PC-9 (cell line): ENCODE measurements at regions not wholly inside any gene's neighbourhood (a gene's known extent, or its start where the extent isn't known, plus 50 kb on each side); places are given as distances from the start of the nearest gene placed in this dataset.
A peak's percentile ranks its signal among the peaks of the same experiment; 100 is the strongest.

Source experiments
- BruUV-seq: library from RNA; stranded (reverse); fragments of 400-500 nt; replicated peaks from 2 replicates; lab custom pipeline; 2021; lab: Mats Ljungman, UMichigan
- CTCF ChIA-PET: fragments of 300-600 bp; sonication (Branson Sonifier 250); formaldehyde crosslinking; loops from one replicate; lab custom pipeline; 2022; ENCODE audit warnings: antibody characterized with exemption; lab: Charles Lee
- POLR2A ChIA-PET: fragments of 300-600 bp; sonication (Branson Sonifier 250); formaldehyde crosslinking; loops from one replicate; lab custom pipeline; 2022; ENCODE audit warnings: antibody characterized with exemption; ENCODE audit not compliant: unreplicated experiment; lab: Charles Lee
- DNase-seq, 2 experiments: peaks; one replicate each; pipeline versions ENCODE4 v3.0.0 to v3.0.0-alpha.2; 2015 to 2022; ENCODE audit warnings: mixed read lengths in 1 of 2
- H2AFZ ChIP-seq: fragments of 200-600 bp; sonication (generic); 2 replicates; pipeline ENCODE4 v1.8.1; 2017; ENCODE audit warnings: antibody characterized with exemption
- H3F3A ChIP-seq: fragments of 200-600 bp; sonication (generic); 2 replicates; pipeline ENCODE4 v1.8.1; 2017; ENCODE audit warnings: antibody characterized with exemption, mild to moderate bottlenecking, low read depth; ENCODE audit not compliant: insufficient read depth
- H3K27ac ChIP-seq: fragments of 200-600 bp; sonication (generic); 2 replicates; pipeline ENCODE4 v1.6.1; 2016; ENCODE audit warnings: mixed run types
- H3K27me3 ChIP-seq: fragments of 200-600 bp; sonication (generic); 2 replicates; pipeline ENCODE4 v1.6.1; 2016; ENCODE audit warnings: low read depth, mixed run types; ENCODE audit not compliant: insufficient read depth
- H3K36me3 ChIP-seq: fragments of 200-600 bp; sonication (generic); 2 replicates; pipeline ENCODE4 v1.6.1; 2016; ENCODE audit warnings: low read depth, mixed run types
- H3K4me1 ChIP-seq: fragments of 200-600 bp; sonication (generic); replicated peaks from 2 replicates; pipeline ENCODE4 v1.6.1; 2016; ENCODE audit warnings: mixed run types; ENCODE audit not compliant: insufficient read depth
- H3K4me2 ChIP-seq: fragments of 200-600 bp; sonication (generic); 2 replicates; pipeline ENCODE4 v1.6.1; 2017; ENCODE audit warnings: mixed run types
- H3K4me3 ChIP-seq: fragments of 200-600 bp; sonication (generic); 2 replicates; pipeline ENCODE4 v1.6.1; 2016; ENCODE audit warnings: mixed run types
- H3K79me2 ChIP-seq: fragments of 200-600 bp; sonication (generic); 2 replicates; pipeline ENCODE4 v1.6.1; 2017; ENCODE audit warnings: low read depth, mixed run types
- H3K9me2 ChIP-seq: fragments of 200-600 bp; sonication (generic); 2 replicates; pipeline ENCODE4 v1.8.1; 2017; ENCODE audit warnings: mild to moderate bottlenecking; ENCODE audit not compliant: insufficient read depth
- H3K9me3 ChIP-seq: fragments of 200-600 bp; sonication (generic); 2 replicates; pipeline ENCODE4 v1.8.1; 2016; ENCODE audit warnings: low read depth; ENCODE audit not compliant: insufficient read depth
- H4K20me1 ChIP-seq: fragments of 200-600 bp; sonication (generic); 2 replicates; pipeline ENCODE4 v1.8.1; 2017; ENCODE audit not compliant: insufficient read depth
- CTCF ChIP-seq: fragments of 200-600 bp; sonication (generic); conservative IDR thresholded peaks from 2 replicates; pipeline ENCODE4 v1.6.1; 2017; ENCODE audit warnings: mixed run types, antibody characterized with exemption, mild to moderate bottlenecking, moderate library complexity
- EZH2 ChIP-seq: fragments of 200-600 bp; sonication (generic); IDR thresholded peaks from 2 replicates; pipeline ENCODE4 v1.8.0; 2017; ENCODE audit warnings: antibody characterized with exemption, low read depth
- intact Hi-C: fragments of 100-400 bp; cut with micrococcal nuclease; formaldehyde crosslinking; loops from one replicate; pipeline ENCODE4 v1.10.0; 2022; ENCODE audit not compliant: unreplicated experiment

GRCh38 chr3:96449803-96450202 is 364.6 kb upstream of the EPHA6 start:
- no peak for DNase-seq
- CTCF ChIA-PET = no interaction called here
- H4K20me1 ChIP-seq = no peaks in the 10 kb centered on the region
- no peak overlapping the region for H3K4me3 ChIP-seq
- POLR2A ChIA-PET = no interaction called here
- no peaks in the 10 kb centered on the region for H3K4me1 ChIP-seq
- H3K4me2 ChIP-seq = no peak overlapping the region
- no TSS peak for BruUV-seq
- TF ChIP-seq CTCF = no peak
- no peak for TF ChIP-seq EZH2
- H2AFZ ChIP-seq = peak overlapping the region; percentile 50; the same call in 1 of the 2 replicates
- H3K27me3 ChIP-seq = no peaks in the 10 kb centered on the region
- intact Hi-C loops = no loop called here
- no peaks in the 10 kb centered on the region for H3K79me2 ChIP-seq
- H3K9me2 ChIP-seq = no peaks in the 10 kb centered on the region
- H3K9me3 ChIP-seq = no peaks in the 10 kb centered on the region
- no peaks in the 10 kb centered on the region for H3F3A ChIP-seq
- no peaks in the 10 kb centered on the region for H3K36me3 ChIP-seq
- no peak overlapping the region for H3K27ac ChIP-seq

DNA sequence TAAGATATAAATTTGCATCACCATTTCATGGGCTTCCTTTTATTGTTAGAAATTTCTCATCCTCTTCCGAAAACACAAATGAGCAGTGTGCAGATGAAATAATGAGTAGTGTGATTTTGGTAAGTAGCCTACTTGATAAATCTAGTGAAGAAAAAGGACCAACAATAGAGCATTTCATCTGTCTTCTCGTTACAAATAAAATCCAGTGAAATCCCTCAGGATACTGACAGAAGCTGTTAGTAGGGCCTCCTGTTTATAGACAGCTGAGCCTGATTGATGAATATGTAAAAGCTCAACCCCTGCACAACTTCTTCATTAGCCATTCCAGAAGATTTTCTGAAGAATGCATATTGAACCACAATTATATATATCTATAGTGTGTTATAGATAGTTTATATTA is 363.7 kb upstream of the EPHA6 start:
- Histone ChIP-seq H3K9me2 (no peaks in the 10 kb centered on the region), H3K9me3 (no peaks in the 10 kb centered on the region), H3K27ac (no peak overlapping the region), H2AFZ (no peak overlapping the region), H4K20me1 (no peaks in the 10 kb centered on the region), H3K4me1 (no peaks in the 10 kb centered on the region), H3K79me2 (no peaks in the 10 kb centered on the region), H3K4me3 (no peak overlapping the region), H3K27me3 (no peaks in the 10 kb centered on the region), H3K36me3 (no peaks in the 10 kb centered on the region), H3K4me2 (no peak overlapping the region), H3F3A (no peaks in the 10 kb centered on the region)
- no TSS peak for BruUV-seq
- ChIA-PET CTCF (no interaction called here), POLR2A (no interaction called here)
- DNase-seq = no peak
- intact Hi-C loops = no loop called here
- TF ChIP-seq EZH2 = no peak
- no peak for TF ChIP-seq CTCF

GRCh38 chr3:96465521-96465920 is 348.9 kb upstream of the EPHA6 start:
- no peaks in the 10 kb centered on the region for H3K36me3 ChIP-seq
- no peak for DNase-seq
- no peaks in the 10 kb centered on the region for H3K4me1 ChIP-seq

More at GRCh38 chr3:96465521-96465920, 348.9 kb upstream of the EPHA6 start:
- BruUV-seq = no TSS peak
- H3K4me2 ChIP-seq = no peak overlapping the region
- H3K27ac ChIP-seq = no peak overlapping the region
- H3K4me3 ChIP-seq = no peak overlapping the region
- intact Hi-C loops = no loop called here
- TF ChIP-seq EZH2 (no peak), CTCF (no peak)
- no peaks in the 10 kb centered on the region for H3K27me3 ChIP-seq
- H2AFZ ChIP-seq = no peak overlapping the region
- no peaks in the 10 kb centered on the region; the same call in 1 of the 2 replicates for H3F3A ChIP-seq
- POLR2A ChIA-PET = no interaction called here
- CTCF ChIA-PET = no interaction called here
- peaks cover 5% of the 10 kb centered on the region; the same call in 1 of the 2 replicates for H3K9me2 ChIP-seq
- no peaks in the 10 kb centered on the region for H3K9me3 ChIP-seq
- H4K20me1 ChIP-seq = no peaks in the 10 kb centered on the region
- H3K79me2 ChIP-seq = no peaks in the 10 kb centered on the region
